ENCODE measurements at regions not wholly inside any gene's neighbourhood (a gene's known extent, or its start where the extent isn't known, plus 50 kb on each side); places are given as distances from the start of the nearest gene placed in this dataset.
"Not testable (repeated sequence)": the region's sequence is repeated elsewhere in the genome, so short reads cannot be mapped to it uniquely, and the experiment has no call there.

- no peak for TF ChIP-seq CTCF (conservative IDR thresholded peaks at IDR 0.05)
- Histone ChIP-seq H3K9ac (ENCODE audit: extremely low read depth, low read length, poor library complexity, severe bottlenecking) (no peak overlapping the region), H3K4me3 (ENCODE audit: low read length) (no peak overlapping the region), H3K27ac (ENCODE audit: low read depth, low read length) (no peak overlapping the region), H3K27me3 (ENCODE audit: control insufficient read depth, insufficient read depth, low read length, poor library complexity, severe bottlenecking) (no peaks in the 10 kb centered on the region), H3K9me3 (ENCODE audit: control insufficient read depth, low read length) (peaks cover 26% of the 10 kb centered on the region), H3K4me1 (ENCODE audit: control insufficient read depth, insufficient read depth, low read length) (no peaks in the 10 kb centered on the region), H3K36me3 (ENCODE audit: control insufficient read depth, insufficient read depth, low read length) (no peaks in the 10 kb centered on the region)
- 74 to 100% methylated on average over 1 to 2 of the region's 2 CpGs for whole genome bisulfite sequencing, 2 experiments (ENCODE audit: insufficient coverage in 1 of 2, insufficient read length in 1 of 2)
- H3K36me3 Mint-ChIP-seq (ENCODE audit: low read depth): peaks cover 15% of the 10 kb centered on the region
- no peaks in the 10 kb centered on the region for H3K27me3 Mint-ChIP-seq (ENCODE audit: insufficient read depth)
- H3K9me3 Mint-ChIP-seq: peaks cover 43% of the 10 kb centered on the region
- no peak for DNase-seq
- H3K4me3 Mint-ChIP-seq: no peak overlapping the region
- H3K4me1 Mint-ChIP-seq: peaks cover 31% of the 10 kb centered on the region
- H3K27ac Mint-ChIP-seq: peak overlapping the region; percentile 67
These were observed 287.0 kb upstream of the SGCG start for GRCh38 chr13:22893777-22894176.

GRCh38 chr13:22897571-22898314 lies 283.0 kb upstream of the SGCG start:
- Mint-ChIP-seq H3K4me3 (no peak overlapping the region), H3K9me3 (peaks cover 49% of the 10 kb centered on the region), H3K27me3 (ENCODE audit: insufficient read depth) (no peaks in the 10 kb centered on the region), H3K27ac (no peak overlapping the region), H3K4me1 (peaks cover 27% of the 10 kb centered on the region), H3K36me3 (ENCODE audit: low read depth) (peaks cover 24% of the 10 kb centered on the region)
- Histone ChIP-seq H3K27me3 (ENCODE audit: control insufficient read depth, insufficient read depth, low read length, poor library complexity, severe bottlenecking) (no peaks in the 10 kb centered on the region), H3K4me3 (ENCODE audit: low read length) (no peak overlapping the region), H3K4me1 (ENCODE audit: control insufficient read depth, insufficient read depth, low read length) (no peaks in the 10 kb centered on the region), H3K9ac (ENCODE audit: extremely low read depth, low read length, poor library complexity, severe bottlenecking) (no peak overlapping the region), H3K27ac (ENCODE audit: low read depth, low read length) (no peak overlapping the region), H3K9me3 (ENCODE audit: control insufficient read depth, low read length) (peaks cover 32% of the 10 kb centered on the region), H3K36me3 (ENCODE audit: control insufficient read depth, insufficient read depth, low read length) (no peaks in the 10 kb centered on the region)
- WGBS, 2 experiments (ENCODE audit: insufficient coverage in 1 of 2, insufficient read length in 1 of 2): 92 to 93% methylated on average over 37 to 39 of the region's 39 CpGs
- DNase-seq: no peak
- no peak for TF ChIP-seq CTCF (conservative IDR thresholded peaks at IDR 0.05)

GRCh38 chr13:22900416-22900951 lies 280.3 kb upstream of the SGCG start:
- H3K27ac Mint-ChIP-seq; H3K9ac ChIP-seq (ENCODE audit: extremely low read depth, low read length, poor library complexity, severe bottlenecking); H3K27me3 ChIP-seq (ENCODE audit: control insufficient read depth, insufficient read depth, low read length, poor library complexity, severe bottlenecking); H3K27ac ChIP-seq (ENCODE audit: low read depth, low read length); H3K36me3 ChIP-seq (ENCODE audit: control insufficient read depth, insufficient read depth, low read length); H3K27me3 Mint-ChIP-seq (ENCODE audit: insufficient read depth); H3K4me1 Mint-ChIP-seq; H3K4me3 Mint-ChIP-seq; H3K4me3 ChIP-seq (ENCODE audit: low read length); DNase-seq; H3K4me1 ChIP-seq (ENCODE audit: control insufficient read depth, insufficient read depth, low read length): not testable (repeated sequence)
- 50 to 92% methylated on average over 2 to 27 of the region's 28 CpGs for WGBS, 2 experiments (ENCODE audit: insufficient coverage in 1 of 2, insufficient read length in 1 of 2)
- H3K36me3 Mint-ChIP-seq (ENCODE audit: low read depth): peaks cover 34% of the 10 kb centered on the region
- H3K9me3 Mint-ChIP-seq: peaks cover 66% of the 10 kb centered on the region
- peaks cover 41% of the 10 kb centered on the region for H3K9me3 ChIP-seq (ENCODE audit: control insufficient read depth, low read length)
